22Rv1 (cell line): ENCODE measurements at regions not wholly inside any gene's neighbourhood (a gene's known extent, or its start where the extent isn't known, plus 50 kb on each side); places are given as distances from the start of the nearest gene placed in this dataset.

Experiments used
- ZFX ChIP-seq: fragments of 450-650 bp; IDR thresholded peaks from 2 replicates; pipeline ENCODE4 v1.6.1; 2017; ENCODE audit warnings: antibody characterized with exemption, borderline replicate concordance
- TF ChIP-seq, protein P1 (sequence below): fragments of 450-650 bp; IDR thresholded peaks from 2 replicates; pipeline ENCODE4 v1.5.1; 2017; ENCODE audit warnings: mild to moderate bottlenecking

DNA sequence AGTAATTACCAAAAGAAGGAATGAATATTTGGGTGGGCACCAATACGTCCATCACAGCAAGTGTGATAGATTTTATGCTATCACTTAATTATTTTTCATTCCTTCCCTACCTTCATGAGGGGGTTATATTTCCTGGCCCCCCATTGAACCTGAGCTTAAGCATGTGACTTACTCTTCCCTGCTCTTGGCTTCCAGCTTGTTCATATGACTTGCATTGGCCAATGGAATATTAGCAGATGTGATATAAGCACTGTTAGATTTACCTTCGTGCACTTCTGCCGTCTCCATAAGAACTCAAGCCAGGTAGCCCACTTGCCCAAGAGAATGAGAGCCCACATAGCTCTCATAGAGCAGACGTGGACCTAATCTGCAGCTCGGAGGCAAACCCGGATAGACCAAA lies 99.1 kb upstream of the SMARCA2 start:
- TF ChIP-seq, protein P1, sequence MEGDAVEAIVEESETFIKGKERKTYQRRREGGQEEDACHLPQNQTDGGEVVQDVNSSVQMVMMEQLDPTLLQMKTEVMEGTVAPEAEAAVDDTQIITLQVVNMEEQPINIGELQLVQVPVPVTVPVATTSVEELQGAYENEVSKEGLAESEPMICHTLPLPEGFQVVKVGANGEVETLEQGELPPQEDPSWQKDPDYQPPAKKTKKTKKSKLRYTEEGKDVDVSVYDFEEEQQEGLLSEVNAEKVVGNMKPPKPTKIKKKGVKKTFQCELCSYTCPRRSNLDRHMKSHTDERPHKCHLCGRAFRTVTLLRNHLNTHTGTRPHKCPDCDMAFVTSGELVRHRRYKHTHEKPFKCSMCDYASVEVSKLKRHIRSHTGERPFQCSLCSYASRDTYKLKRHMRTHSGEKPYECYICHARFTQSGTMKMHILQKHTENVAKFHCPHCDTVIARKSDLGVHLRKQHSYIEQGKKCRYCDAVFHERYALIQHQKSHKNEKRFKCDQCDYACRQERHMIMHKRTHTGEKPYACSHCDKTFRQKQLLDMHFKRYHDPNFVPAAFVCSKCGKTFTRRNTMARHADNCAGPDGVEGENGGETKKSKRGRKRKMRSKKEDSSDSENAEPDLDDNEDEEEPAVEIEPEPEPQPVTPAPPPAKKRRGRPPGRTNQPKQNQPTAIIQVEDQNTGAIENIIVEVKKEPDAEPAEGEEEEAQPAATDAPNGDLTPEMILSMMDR: no peak
- no peak for TF ChIP-seq ZFX
